Fibroblast of lung (primary cell): ENCODE measurements at regions not wholly inside any gene's neighbourhood (a gene's known extent, or its start where the extent isn't known, plus 50 kb on each side); places are given as distances from the start of the nearest gene placed in this dataset.

ENCODE experiments used
- CTCF ChIP-seq, 2 donors: IDR thresholded peaks in 1 of 2; conservative IDR thresholded peaks in 1 of 2; 1 replicate in 1 of 2; 2 replicates in 1 of 2; pipeline ENCODE4 v1.5.1; 2011 to 2012; ENCODE audit warnings: low read length in 2 of 2, control low read depth in 1 of 2, inconsistent platforms in 1 of 2, low read depth in 1 of 2, mild to moderate bottlenecking in 1 of 2
- EZH2 ChIP-seq: IDR thresholded peaks from 2 replicates; pipeline ENCODE4 v1.5.1; 2012; ENCODE audit warnings: low read length, control low read depth, mild to moderate bottlenecking; ENCODE audit errors: missing control alignments

GRCh38 chr7:136144182-136144581 lies 167.0 kb upstream of the MTPN start:
- TF ChIP-seq CTCF (conservative IDR thresholded peaks at IDR 0.05 in 1 of 2, IDR thresholded peaks at IDR 0.05 in 1 of 2; ENCODE audit: low read depth in 1 of 2, low read length in 2 of 2) (no peak), EZH2 (no peak)
